HG03571 (cell line): ENCODE measurements at regions not wholly inside any gene's neighbourhood (a gene's known extent, or its start where the extent isn't known, plus 50 kb on each side); places are given as distances from the start of the nearest gene placed in this dataset.

Source experiments
- ATAC-seq: cut with Tn5 transposase; IDR thresholded peaks from one replicate; pipeline ENCODE4 v1.9.1; 2021; ENCODE audit not compliant: unreplicated experiment

- peak; percentile 37 for ATAC-seq
Measured at GRCh38 chr12:92471551-92471950, 231.2 kb upstream of the PLEKHG7 start.

- no peak for ATAC-seq
Measured at GRCh38 chr12:92470608-92471021, 232.2 kb upstream of the PLEKHG7 start.

GRCh38 chr12:92469837-92470236 is 233.0 kb upstream of the PLEKHG7 start:
- no peak for ATAC-seq

GRCh38 chr12:92468358-92469020 is 234.3 kb upstream of the PLEKHG7 start:
- ATAC-seq = no peak

DNA sequence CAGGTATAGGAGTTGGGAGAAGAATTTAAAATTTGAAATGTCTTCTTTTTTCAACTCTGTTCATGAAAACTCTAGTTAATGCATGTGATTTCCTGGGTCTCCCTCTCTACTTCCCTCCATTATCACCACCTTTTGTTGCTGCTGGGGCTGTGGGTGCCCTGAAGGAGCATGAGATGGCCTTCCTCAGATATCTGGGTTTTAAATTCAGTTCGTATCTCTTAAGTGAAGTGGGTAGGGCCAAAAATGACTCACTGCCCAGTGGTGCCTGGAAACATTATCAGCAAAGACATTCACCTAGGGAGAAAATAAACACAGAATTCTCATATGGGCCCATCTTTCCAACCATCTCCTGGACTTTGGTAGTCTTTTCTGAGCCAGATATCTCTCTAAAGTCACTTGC is 234.9 kb upstream of the PLEKHG7 start:
- no peak for ATAC-seq

DNA sequence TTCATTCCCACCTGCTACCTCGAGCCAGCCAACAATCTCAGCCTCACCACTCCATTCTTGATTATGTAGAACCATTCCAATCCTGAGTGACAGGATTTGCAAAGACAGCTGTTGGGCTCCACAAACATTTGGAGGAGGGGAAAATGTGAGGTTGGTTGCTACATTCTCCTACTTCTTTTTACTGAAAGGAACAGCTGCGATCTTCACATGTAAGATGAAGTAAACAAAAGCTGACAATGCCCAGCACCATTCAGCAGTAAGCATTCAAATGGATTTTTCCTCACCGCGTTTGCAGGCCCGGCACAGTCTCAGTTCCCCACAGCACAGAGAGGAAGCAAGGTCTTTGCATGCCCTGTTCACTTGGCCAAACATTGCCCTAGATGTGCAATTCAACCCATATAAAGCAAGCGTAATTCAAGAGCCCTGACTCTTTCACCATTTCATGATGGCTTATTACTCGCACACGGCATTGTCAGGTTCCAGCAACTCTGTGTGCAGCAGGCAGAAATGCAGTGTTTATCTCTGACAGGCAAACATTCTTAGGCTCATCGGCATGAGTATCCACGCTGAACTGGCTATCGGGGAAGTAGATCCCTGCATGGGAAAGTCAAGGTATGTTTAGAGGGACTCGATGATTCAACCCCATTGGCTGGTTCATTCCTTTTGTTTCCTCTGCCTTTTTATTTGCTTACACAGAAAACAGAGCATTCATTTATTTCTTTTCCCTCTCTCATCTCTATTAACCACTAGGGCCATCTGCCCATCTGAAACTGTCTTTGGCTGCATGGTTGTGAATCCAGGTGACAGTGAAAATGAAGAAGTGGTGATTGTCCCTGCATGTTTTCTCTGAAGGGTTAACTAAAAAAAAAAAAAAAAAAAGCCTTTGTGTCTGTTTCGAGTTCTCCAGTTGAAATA is 236.1 kb upstream of the PLEKHG7 start:
- ATAC-seq = peak; percentile 37

GRCh38 chr12:92465786-92466295 is 236.9 kb upstream of the PLEKHG7 start:
- no peak for ATAC-seq

- no peak for ATAC-seq
Measured at GRCh38 chr12:92464911-92465310, 237.9 kb upstream of the PLEKHG7 start.

- ATAC-seq = no peak
Measured at GRCh38 chr12:92463171-92463570, 239.6 kb upstream of the PLEKHG7 start.

- ATAC-seq = no peak
Measured at GRCh38 chr12:92462527-92462926, 240.3 kb upstream of the PLEKHG7 start.

- ATAC-seq = peak; percentile 65
Measured at GRCh38 chr12:92462049-92462448, 240.7 kb upstream of the PLEKHG7 start.

DNA sequence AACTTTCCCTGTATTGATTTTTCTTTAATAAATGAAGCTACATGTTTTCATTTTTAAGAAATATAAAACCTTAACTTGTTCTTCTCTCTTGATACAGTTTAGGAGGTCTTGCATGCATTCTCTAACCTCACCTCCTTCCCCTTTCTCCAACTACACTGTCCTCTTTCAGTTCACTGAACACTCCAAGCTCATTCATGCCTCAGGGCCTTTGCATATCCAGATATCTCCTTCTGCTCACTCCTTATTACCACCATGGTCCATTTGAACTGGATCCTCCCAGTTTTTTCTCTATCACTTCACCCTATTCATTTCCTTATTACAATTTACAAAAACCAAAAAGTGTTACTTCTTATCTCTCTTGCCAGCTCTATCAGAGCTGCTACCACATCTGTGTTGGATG is 242.9 kb upstream of the PLEKHG7 start:
- ATAC-seq = no peak

DNA sequence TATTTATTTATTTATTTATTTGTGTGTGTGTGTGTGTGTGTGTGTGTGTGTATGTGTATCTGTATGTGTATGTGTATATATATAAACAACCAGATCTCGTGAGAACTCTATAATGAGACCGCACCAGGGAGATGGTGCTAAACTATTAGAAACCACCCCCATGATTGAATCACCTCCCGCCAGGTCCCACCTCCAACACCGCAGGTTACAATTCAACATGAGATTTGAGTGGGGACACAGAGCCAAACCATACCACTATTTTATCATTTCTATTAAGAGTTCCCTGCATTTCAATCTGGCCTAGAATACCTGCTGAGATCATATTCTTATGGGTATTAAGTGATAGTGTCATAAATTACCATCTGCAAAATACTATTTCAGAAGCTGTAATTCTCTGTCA is 243.8 kb upstream of the PLEKHG7 start:
- ATAC-seq = no peak

DNA sequence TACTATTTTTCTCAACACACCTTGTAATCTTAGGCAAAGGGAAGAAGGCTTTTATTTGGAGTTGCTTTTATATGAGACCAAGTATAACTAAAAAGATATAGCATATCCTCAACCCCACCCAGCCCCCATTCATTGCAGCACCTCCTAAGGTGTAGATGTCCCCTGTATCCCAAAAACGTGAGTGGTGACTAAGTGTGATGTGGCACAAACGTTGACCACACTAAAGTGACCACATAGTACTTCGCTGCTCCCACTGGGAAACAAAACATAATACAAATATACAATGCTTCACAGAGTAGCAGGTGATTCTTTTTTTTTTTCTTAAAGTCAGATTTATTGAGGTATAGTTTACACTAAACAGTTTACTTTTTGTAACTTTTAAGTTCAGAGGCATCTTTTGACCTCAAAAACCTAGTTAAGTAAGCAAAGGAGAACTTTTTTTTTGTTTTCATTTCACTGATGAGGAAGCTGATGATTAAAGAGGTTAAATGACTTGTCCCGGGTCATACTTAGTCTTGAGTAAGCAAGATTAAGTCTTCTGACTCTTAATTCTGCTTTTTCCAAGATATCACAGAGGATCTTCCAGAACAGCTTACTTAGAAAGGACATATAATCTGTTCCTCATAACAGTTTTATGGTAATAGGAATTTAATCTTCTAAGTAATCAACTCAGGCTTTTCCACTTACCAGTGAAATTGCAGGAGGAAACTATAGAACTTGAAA is 245.2 kb upstream of the PLEKHG7 start:
- ATAC-seq = no peak

GRCh38 chr12:92452763-92453162 is 250.0 kb upstream of the PLEKHG7 start:
- no peak for ATAC-seq

DNA sequence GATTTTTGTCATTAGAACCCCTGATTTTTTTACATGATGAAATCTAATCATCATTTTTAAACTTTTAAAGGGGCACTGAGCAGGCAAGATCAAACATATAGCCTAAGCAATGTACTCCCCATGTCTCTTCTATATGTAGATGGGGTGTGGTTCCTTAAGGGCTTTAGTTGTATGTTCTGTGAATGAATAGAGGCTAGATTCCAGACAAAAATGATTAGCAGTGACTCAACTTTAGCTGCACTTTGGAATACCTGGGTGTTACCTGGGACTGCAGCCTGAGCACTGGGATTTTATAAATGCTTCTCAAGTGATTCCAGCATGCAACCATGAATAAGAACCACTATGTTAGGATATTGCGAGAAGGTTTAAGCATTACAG is 256.7 kb upstream of the PLEKHG7 start:
- ATAC-seq = no peak

GRCh38 chr12:92445253-92446082 is 257.3 kb upstream of the PLEKHG7 start:
- ATAC-seq = peak; percentile 82

GRCh38 chr12:92444763-92445162 is 258.0 kb upstream of the PLEKHG7 start:
- ATAC-seq = peak; percentile 32

DNA sequence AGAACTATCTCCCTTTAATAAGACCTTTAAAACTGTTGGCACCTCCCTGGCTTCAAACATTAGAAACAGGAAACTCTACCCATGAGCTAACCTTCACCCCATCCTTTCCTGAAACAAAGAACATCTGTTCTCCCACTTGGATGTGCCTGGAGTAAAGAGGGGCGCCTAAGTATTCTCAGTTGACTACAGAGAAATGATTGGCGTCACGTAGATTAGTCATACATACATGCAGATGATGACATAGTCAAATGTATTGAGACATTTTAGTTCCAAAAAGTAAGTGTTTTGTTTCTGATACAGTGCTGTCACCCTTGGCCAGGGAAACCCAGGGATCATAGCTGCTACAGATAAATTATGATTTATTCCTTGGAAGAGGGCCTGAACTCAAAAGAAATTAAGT is 260.0 kb upstream of the PLEKHG7 start:
- ATAC-seq = no peak

DNA sequence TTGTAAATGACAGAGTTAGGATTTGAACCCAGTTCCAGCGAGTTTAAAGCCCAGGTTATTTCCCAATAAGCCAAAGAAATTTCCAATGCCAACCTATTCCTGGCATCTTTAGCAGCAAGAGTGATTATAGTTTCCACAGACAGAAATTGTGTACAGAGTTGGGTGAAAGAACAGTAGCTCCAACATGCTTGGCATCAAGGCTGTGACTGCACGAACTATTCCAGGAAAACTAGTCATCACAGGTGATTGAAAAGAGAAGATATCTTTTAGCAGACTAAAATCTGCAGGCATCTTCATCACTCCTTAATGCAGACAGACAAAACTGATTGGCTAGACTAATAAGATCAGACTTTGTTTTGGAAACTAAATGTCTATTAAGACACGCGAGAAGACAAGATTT is 262.7 kb upstream of the PLEKHG7 start:
- ATAC-seq = no peak

GRCh38 chr12:92439420-92439805 is 263.4 kb upstream of the PLEKHG7 start:
- ATAC-seq = no peak
